ENCODE measurements at regions not wholly inside any gene's neighbourhood (a gene's known extent, or its start where the extent isn't known, plus 50 kb on each side); places are given as distances from the start of the nearest gene placed in this dataset.

GRCh38 chr14:48429512-48429911 is 754.1 kb upstream of the MDGA2 start:
- no peak for TF ChIP-seq POLR2A (IDR thresholded peaks at IDR 0.05; ENCODE audit: borderline replicate concordance, extremely low read depth, insufficient read depth, insufficient read length)
- TF ChIP-seq POLR2AphosphoS5 (IDR thresholded peaks at IDR 0.05; ENCODE audit: low read depth, low read length): no peak
- TF ChIP-seq, protein P1, sequence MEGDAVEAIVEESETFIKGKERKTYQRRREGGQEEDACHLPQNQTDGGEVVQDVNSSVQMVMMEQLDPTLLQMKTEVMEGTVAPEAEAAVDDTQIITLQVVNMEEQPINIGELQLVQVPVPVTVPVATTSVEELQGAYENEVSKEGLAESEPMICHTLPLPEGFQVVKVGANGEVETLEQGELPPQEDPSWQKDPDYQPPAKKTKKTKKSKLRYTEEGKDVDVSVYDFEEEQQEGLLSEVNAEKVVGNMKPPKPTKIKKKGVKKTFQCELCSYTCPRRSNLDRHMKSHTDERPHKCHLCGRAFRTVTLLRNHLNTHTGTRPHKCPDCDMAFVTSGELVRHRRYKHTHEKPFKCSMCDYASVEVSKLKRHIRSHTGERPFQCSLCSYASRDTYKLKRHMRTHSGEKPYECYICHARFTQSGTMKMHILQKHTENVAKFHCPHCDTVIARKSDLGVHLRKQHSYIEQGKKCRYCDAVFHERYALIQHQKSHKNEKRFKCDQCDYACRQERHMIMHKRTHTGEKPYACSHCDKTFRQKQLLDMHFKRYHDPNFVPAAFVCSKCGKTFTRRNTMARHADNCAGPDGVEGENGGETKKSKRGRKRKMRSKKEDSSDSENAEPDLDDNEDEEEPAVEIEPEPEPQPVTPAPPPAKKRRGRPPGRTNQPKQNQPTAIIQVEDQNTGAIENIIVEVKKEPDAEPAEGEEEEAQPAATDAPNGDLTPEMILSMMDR (IDR thresholded peaks at IDR 0.05 in 2 of 3, conservative IDR thresholded peaks at IDR 0.05 in 1 of 3; ENCODE audit: borderline replicate concordance in 1 of 3, insufficient read depth in 1 of 3, low read depth in 2 of 3, low read length in 2 of 3): no peak
